ENCODE measurements at regions not wholly inside any gene's neighbourhood (a gene's known extent, or its start where the extent isn't known, plus 50 kb on each side); places are given as distances from the start of the nearest gene placed in this dataset.

- no peak for DNase-seq (ENCODE audit: low spot score)
Observed at GRCh38 chr12:115176741-115177400, 492.9 kb upstream of the TBX3 start.

GRCh38 chr12:115174920-115175319 is 490.9 kb upstream of the TBX3 start:
- no peak for DNase-seq (ENCODE audit: low spot score)

- DNase-seq (ENCODE audit: low spot score), result no peak
Observed at GRCh38 chr12:115172521-115172920, 488.5 kb upstream of the TBX3 start.

- no peak for DNase-seq (ENCODE audit: low spot score)
Observed at GRCh38 chr12:115169981-115170380, 486.0 kb upstream of the TBX3 start.

- peak; percentile 10 for DNase-seq (ENCODE audit: low spot score)
Observed at GRCh38 chr12:115166698-115167315, 482.8 kb upstream of the TBX3 start.

- no peak for DNase-seq (ENCODE audit: low spot score)
Observed at GRCh38 chr12:115163710-115164109, 479.7 kb upstream of the TBX3 start.

GRCh38 chr12:115160271-115161128 is 476.5 kb upstream of the TBX3 start:
- DNase-seq (ENCODE audit: low spot score), result no peak

- DNase-seq (ENCODE audit: low spot score), result no peak
Observed at GRCh38 chr12:115158816-115159215, 474.8 kb upstream of the TBX3 start.

GRCh38 chr12:115155665-115156645 is 472.0 kb upstream of the TBX3 start:
- DNase-seq (ENCODE audit: low spot score), result no peak

- DNase-seq (ENCODE audit: low spot score), result no peak
Observed at GRCh38 chr12:115149685-115150378, 465.9 kb upstream of the TBX3 start.

GRCh38 chr12:115149279-115149678 is 465.3 kb upstream of the TBX3 start:
- no peak for DNase-seq (ENCODE audit: low spot score)

GRCh38 chr12:115147916-115148315 is 463.9 kb upstream of the TBX3 start:
- no peak for DNase-seq (ENCODE audit: low spot score)

GRCh38 chr12:115146453-115146852 is 462.5 kb upstream of the TBX3 start:
- DNase-seq (ENCODE audit: low spot score), result no peak

- no peak for DNase-seq (ENCODE audit: low spot score)
Observed at GRCh38 chr12:115144425-115144824, 460.4 kb upstream of the TBX3 start.

GRCh38 chr12:115140981-115141655 is 457.1 kb upstream of the TBX3 start:
- no peak for DNase-seq (ENCODE audit: low spot score)

GRCh38 chr12:115137812-115138521 is 454.0 kb upstream of the TBX3 start:
- DNase-seq (ENCODE audit: low spot score), result no peak

GRCh38 chr12:115135800-115136211 is 451.8 kb upstream of the TBX3 start:
- DNase-seq (ENCODE audit: low spot score), result peak; percentile 82

GRCh38 chr12:115134298-115134697 is 450.3 kb upstream of the TBX3 start:
- DNase-seq (ENCODE audit: low spot score), result no peak

GRCh38 chr12:115132905-115133304 is 448.9 kb upstream of the TBX3 start:
- no peak for DNase-seq (ENCODE audit: low spot score)

GRCh38 chr12:115132145-115132544 is 448.2 kb upstream of the TBX3 start:
- no peak for DNase-seq (ENCODE audit: low spot score)

Measured in globus pallidus (tissue), 1 donor.